Esophagus muscularis mucosa (tissue), 4 donors: ENCODE measurements at regions not wholly inside any gene's neighbourhood (a gene's known extent, or its start where the extent isn't known, plus 50 kb on each side); places are given as distances from the start of the nearest gene placed in this dataset.

Source experiments
- EP300 ChIP-seq: sonication (generic); formaldehyde crosslinking; IDR thresholded peaks from one replicate; pipeline ENCODE4 v1.6.1; 2017; ENCODE audit warnings: antibody characterized with exemption
- POLR2A ChIP-seq: fragments of 450-650 bp; IDR thresholded peaks from one replicate; pipeline ENCODE4 v1.6.1; 2017; ENCODE audit warnings: antibody characterized with exemption, moderate library complexity, mild to moderate bottlenecking, low read depth
- TF ChIP-seq, protein P1 (sequence below), 3 experiments: fragments of 200-600 bp in 2 of 3; fragments of 450-650 bp in 1 of 3; sonication (generic) in 2 of 3; IDR thresholded peaks; one replicate each; pipeline ENCODE4 v1.5.1; 2017 to 2019; ENCODE audit warnings: antibody characterized with exemption in 3 of 3, mild to moderate bottlenecking in 2 of 3, moderate library complexity in 1 of 3

GRCh38 chr13:83589814-83590213, 292.5 kb downstream of the SLITRK1 start:
- TF ChIP-seq, protein P1, sequence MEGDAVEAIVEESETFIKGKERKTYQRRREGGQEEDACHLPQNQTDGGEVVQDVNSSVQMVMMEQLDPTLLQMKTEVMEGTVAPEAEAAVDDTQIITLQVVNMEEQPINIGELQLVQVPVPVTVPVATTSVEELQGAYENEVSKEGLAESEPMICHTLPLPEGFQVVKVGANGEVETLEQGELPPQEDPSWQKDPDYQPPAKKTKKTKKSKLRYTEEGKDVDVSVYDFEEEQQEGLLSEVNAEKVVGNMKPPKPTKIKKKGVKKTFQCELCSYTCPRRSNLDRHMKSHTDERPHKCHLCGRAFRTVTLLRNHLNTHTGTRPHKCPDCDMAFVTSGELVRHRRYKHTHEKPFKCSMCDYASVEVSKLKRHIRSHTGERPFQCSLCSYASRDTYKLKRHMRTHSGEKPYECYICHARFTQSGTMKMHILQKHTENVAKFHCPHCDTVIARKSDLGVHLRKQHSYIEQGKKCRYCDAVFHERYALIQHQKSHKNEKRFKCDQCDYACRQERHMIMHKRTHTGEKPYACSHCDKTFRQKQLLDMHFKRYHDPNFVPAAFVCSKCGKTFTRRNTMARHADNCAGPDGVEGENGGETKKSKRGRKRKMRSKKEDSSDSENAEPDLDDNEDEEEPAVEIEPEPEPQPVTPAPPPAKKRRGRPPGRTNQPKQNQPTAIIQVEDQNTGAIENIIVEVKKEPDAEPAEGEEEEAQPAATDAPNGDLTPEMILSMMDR (IDR thresholded peaks at IDR 0.05): no peak
- TF ChIP-seq POLR2A (no peak), EP300 (no peak)
